ENCODE measurements at regions not wholly inside any gene's neighbourhood (a gene's known extent, or its start where the extent isn't known, plus 50 kb on each side); places are given as distances from the start of the nearest gene placed in this dataset.

GRCh38 chr2:41137031-41137430 is 685.1 kb upstream of the SLC8A1 start:
- DNase-seq (ENCODE audit: low read depth) = no peak
- TF ChIP-seq CTCF (conservative IDR thresholded peaks at IDR 0.05; ENCODE audit: low read depth, low read length) = no peak
- H3K4me3 ChIP-seq (ENCODE audit: low read depth, low read length) = no peak overlapping the region

GRCh38 chr2:41141146-41141791 is 689.4 kb upstream of the SLC8A1 start:
- H3K4me3 ChIP-seq (ENCODE audit: low read depth, low read length) = no peak overlapping the region
- no peak for TF ChIP-seq CTCF (conservative IDR thresholded peaks at IDR 0.05; ENCODE audit: low read depth, low read length)
- DNase-seq (ENCODE audit: low read depth) = no peak

- no peak for DNase-seq (ENCODE audit: low read depth)
- H3K4me3 ChIP-seq (ENCODE audit: low read depth, low read length) = no peak overlapping the region
- TF ChIP-seq CTCF (conservative IDR thresholded peaks at IDR 0.05; ENCODE audit: low read depth, low read length) = no peak
These were observed 690.6 kb upstream of the SLC8A1 start for GRCh38 chr2:41142478-41142877.

- no peak for DNase-seq (ENCODE audit: low read depth)
- no peak overlapping the region for H3K4me3 ChIP-seq (ENCODE audit: low read depth, low read length)
- TF ChIP-seq CTCF (conservative IDR thresholded peaks at IDR 0.05; ENCODE audit: low read depth, low read length) = no peak
These were observed 693.2 kb upstream of the SLC8A1 start for GRCh38 chr2:41145066-41145465.

- DNase-seq (ENCODE audit: low read depth) = no peak
- TF ChIP-seq CTCF (conservative IDR thresholded peaks at IDR 0.05; ENCODE audit: low read depth, low read length) = no peak
- H3K4me3 ChIP-seq (ENCODE audit: low read depth, low read length) = no peak overlapping the region
These were observed 697.2 kb upstream of the SLC8A1 start for GRCh38 chr2:41149054-41149453.

- no peak for DNase-seq (ENCODE audit: low read depth)
- TF ChIP-seq CTCF (conservative IDR thresholded peaks at IDR 0.05; ENCODE audit: low read depth, low read length) = no peak
These were observed 699.9 kb upstream of the SLC8A1 start for GRCh38 chr2:41151746-41152145.

GRCh38 chr2:41152318-41152717 is 700.4 kb upstream of the SLC8A1 start:
- no peak for TF ChIP-seq CTCF (conservative IDR thresholded peaks at IDR 0.05; ENCODE audit: low read depth, low read length)
- no peak for DNase-seq (ENCODE audit: low read depth)
- no peak overlapping the region for H3K4me3 ChIP-seq (ENCODE audit: low read depth, low read length)

More at GRCh38 chr2:41151746-41152145, 699.9 kb upstream of the SLC8A1 start:
- no peak overlapping the region for H3K4me3 ChIP-seq (ENCODE audit: low read depth, low read length)

Data from epithelial cell of proximal tubule (primary cell).